Hepatocyte (in vitro differentiated cells): ENCODE measurements at regions not wholly inside any gene's neighbourhood (a gene's known extent, or its start where the extent isn't known, plus 50 kb on each side); places are given as distances from the start of the nearest gene placed in this dataset.
"Not testable (repeated sequence)": the region's sequence is repeated elsewhere in the genome, so short reads cannot be mapped to it uniquely, and the experiment has no call there.

ENCODE experiments used
- DNase-seq: peaks from one replicate; pipeline ENCODE4 v3.0.0-alpha.2; 2016; ENCODE audit warnings: low spot score
- H2AFZ ChIP-seq: fragments of 200-600 bp; sonication (generic); 2 replicates; pipeline ENCODE4 v1.6.0; 2016; ENCODE audit warnings: antibody characterized with exemption, mild to moderate bottlenecking
- H3K27ac ChIP-seq: fragments of 200-600 bp; sonication (generic); 2 replicates; pipeline ENCODE4 v1.5.1; 2016; ENCODE audit warnings: mild to moderate bottlenecking
- H3K27me3 ChIP-seq: fragments of 200-600 bp; sonication (generic); 2 replicates; pipeline ENCODE4 v1.6.1; 2016
- H3K36me3 ChIP-seq: fragments of 200-600 bp; sonication (generic); replicated peaks from 2 replicates; pipeline ENCODE4 v1.5.1; 2016; ENCODE audit warnings: low read depth; ENCODE audit not compliant: insufficient read depth
- H3K4me1 ChIP-seq: fragments of 200-600 bp; sonication (generic); 2 replicates; pipeline ENCODE4 v1.5.1; 2016; ENCODE audit warnings: mild to moderate bottlenecking, moderate library complexity; ENCODE audit not compliant: insufficient read depth
- H3K4me2 ChIP-seq: fragments of 200-600 bp; sonication (generic); 2 replicates; pipeline ENCODE4 v1.6.0; 2016
- H3K4me3 ChIP-seq: fragments of 200-600 bp; sonication (generic); 2 replicates; pipeline ENCODE4 v1.5.1; 2016; ENCODE audit warnings: mild to moderate bottlenecking
- H3K79me2 ChIP-seq: fragments of 200-600 bp; sonication (generic); 2 replicates; pipeline ENCODE4 v1.6.0; 2017; ENCODE audit warnings: mild to moderate bottlenecking
- H3K9me2 ChIP-seq: fragments of 200-600 bp; sonication (generic); replicated peaks from 2 replicates; pipeline ENCODE4 v1.6.0; 2017; ENCODE audit warnings: mild to moderate bottlenecking; ENCODE audit not compliant: insufficient read depth
- H3K9me3 ChIP-seq: fragments of 200-600 bp; sonication (generic); 2 replicates; pipeline ENCODE4 v1.5.1; 2016; ENCODE audit warnings: low read depth, mild to moderate bottlenecking
- H4K20me1 ChIP-seq: fragments of 200-600 bp; sonication (generic); 2 replicates; pipeline ENCODE4 v1.6.0; 2016; ENCODE audit warnings: mild to moderate bottlenecking; ENCODE audit not compliant: insufficient read depth, poor library complexity, severe bottlenecking
- EZH2 ChIP-seq: fragments of 200-600 bp; sonication (generic); IDR thresholded peaks from 2 replicates; pipeline ENCODE4 v1.6.1; 2016; ENCODE audit warnings: antibody characterized with exemption, mild to moderate bottlenecking, borderline replicate concordance
- EZH2phosphoT487 ChIP-seq: fragments of 200-600 bp; sonication (generic); IDR thresholded peaks from one replicate; pipeline ENCODE4 v1.6.1; 2018; ENCODE audit warnings: antibody characterized with exemption, mild to moderate bottlenecking, low read depth, moderate library complexity; ENCODE audit not compliant: unreplicated experiment, severe bottlenecking
- WGBS: methylation state at CpG from one replicate; pipeline ENCODE4 v1.1.6; 2016; ENCODE audit warnings: low lambda C conversion rate; ENCODE audit errors: missing lambda C conversion rate; 5-methylcytosine and 5-hydroxymethylcytosine counted together
- TF ChIP-seq, protein P1 (sequence below): fragments of 200-600 bp; sonication (generic); IDR thresholded peaks from 2 replicates; pipeline ENCODE4 v1.5.1; 2016; ENCODE audit warnings: antibody characterized with exemption, mild to moderate bottlenecking; ENCODE audit not compliant: poor library complexity

DNA sequence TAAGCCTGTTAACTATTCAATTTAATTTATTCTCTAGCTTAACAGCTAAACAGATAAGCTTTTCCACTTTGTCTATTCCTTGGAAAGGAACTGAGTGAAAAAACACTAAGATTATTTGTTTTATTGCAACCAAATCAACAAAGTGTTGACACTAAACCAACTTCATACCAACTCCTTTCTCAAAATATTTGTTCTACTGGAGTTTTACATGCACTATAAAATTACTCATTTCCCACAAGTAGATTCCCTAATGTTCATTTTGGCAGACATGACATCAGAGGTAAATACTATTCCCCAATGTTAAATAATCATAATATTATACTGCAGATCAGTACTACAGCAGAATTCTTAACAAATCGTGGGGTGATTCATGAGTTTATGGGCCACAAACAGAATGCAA is 231.4 kb downstream of the TTC6 start:
- 46% methylated on average over 1 of the region's 1 CpG for WGBS
- H3K4me3 ChIP-seq: no peak overlapping the region
- H3K4me2 ChIP-seq: no peak overlapping the region
- no peaks in the 10 kb centered on the region for H3K36me3 ChIP-seq
- no peaks in the 10 kb centered on the region for H3K79me2 ChIP-seq
- peaks cover 4% of the 10 kb centered on the region for H3K9me3 ChIP-seq
- no peaks in the 10 kb centered on the region for H3K27me3 ChIP-seq
- no peak overlapping the region for H3K27ac ChIP-seq
- no peak overlapping the region for H2AFZ ChIP-seq
- no peaks in the 10 kb centered on the region for H3K9me2 ChIP-seq
- DNase-seq: no peak
- no peaks in the 10 kb centered on the region for H4K20me1 ChIP-seq
- TF ChIP-seq EZH2phosphoT487 (no peak), EZH2 (no peak)
- TF ChIP-seq, protein P1, sequence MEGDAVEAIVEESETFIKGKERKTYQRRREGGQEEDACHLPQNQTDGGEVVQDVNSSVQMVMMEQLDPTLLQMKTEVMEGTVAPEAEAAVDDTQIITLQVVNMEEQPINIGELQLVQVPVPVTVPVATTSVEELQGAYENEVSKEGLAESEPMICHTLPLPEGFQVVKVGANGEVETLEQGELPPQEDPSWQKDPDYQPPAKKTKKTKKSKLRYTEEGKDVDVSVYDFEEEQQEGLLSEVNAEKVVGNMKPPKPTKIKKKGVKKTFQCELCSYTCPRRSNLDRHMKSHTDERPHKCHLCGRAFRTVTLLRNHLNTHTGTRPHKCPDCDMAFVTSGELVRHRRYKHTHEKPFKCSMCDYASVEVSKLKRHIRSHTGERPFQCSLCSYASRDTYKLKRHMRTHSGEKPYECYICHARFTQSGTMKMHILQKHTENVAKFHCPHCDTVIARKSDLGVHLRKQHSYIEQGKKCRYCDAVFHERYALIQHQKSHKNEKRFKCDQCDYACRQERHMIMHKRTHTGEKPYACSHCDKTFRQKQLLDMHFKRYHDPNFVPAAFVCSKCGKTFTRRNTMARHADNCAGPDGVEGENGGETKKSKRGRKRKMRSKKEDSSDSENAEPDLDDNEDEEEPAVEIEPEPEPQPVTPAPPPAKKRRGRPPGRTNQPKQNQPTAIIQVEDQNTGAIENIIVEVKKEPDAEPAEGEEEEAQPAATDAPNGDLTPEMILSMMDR: no peak
- no peaks in the 10 kb centered on the region for H3K4me1 ChIP-seq

DNA sequence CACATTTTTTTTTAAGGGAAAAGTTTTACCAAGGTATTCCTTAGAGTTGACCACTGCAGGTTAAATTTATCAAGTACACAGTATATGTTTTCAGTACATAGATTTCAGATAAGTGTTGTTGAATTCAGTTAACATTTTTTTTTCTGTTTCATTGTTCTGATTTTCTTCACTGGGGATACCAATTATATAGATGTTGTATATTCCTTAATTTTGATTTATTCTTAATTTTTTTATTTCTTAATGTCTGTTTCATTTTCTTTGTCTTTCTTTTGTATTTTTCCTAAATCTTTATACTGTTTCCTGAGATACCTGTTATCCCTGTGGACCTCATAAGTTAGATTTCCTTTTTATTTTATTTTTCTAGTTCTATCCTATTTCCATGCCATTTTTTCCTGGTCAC is 234.8 kb downstream of the TTC6 start:
- Histone ChIP-seq H4K20me1 (no peaks in the 10 kb centered on the region), H3K27ac (no peak overlapping the region), H2AFZ (no peak overlapping the region), H3K4me2 (no peak overlapping the region), H3K9me2 (no peaks in the 10 kb centered on the region), H3K4me1 (no peaks in the 10 kb centered on the region), H3K79me2 (no peaks in the 10 kb centered on the region), H3K27me3 (no peaks in the 10 kb centered on the region), H3K4me3 (no peak overlapping the region), H3K36me3 (no peaks in the 10 kb centered on the region), H3K9me3 (peaks cover 4% of the 10 kb centered on the region)
- no peak for DNase-seq
- TF ChIP-seq EZH2: no peak
- TF ChIP-seq, protein P1: no peak
- TF ChIP-seq EZH2phosphoT487: no peak

DNA sequence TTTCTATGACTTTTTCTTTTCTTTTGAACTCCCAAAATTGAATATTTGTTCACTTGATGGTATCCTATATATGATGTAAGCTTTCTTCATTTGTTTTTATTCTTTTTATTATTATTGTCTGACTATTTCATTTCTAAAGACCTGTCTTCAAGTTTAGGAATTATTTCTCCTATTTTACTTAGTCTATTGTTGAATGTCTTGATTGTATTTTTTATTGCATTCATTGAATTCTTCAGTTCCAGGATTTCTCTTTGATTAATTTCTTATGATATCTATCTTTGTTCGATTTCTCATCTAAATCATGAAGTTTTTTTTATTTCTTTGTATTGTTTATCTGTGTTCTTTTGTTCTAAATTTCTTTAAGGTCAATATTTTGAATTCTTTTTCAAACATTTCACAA is 238.8 kb downstream of the TTC6 start:
- TF ChIP-seq EZH2 (no peak), EZH2phosphoT487 (no peak)
- TF ChIP-seq, protein P1: no peak
- Histone ChIP-seq H2AFZ (no peak overlapping the region), H3K36me3 (no peaks in the 10 kb centered on the region), H3K4me3 (no peak overlapping the region), H3K79me2 (no peaks in the 10 kb centered on the region), H3K9me3 (peaks cover 8% of the 10 kb centered on the region), H3K27me3 (no peaks in the 10 kb centered on the region), H3K9me2 (no peaks in the 10 kb centered on the region), H3K4me1 (no peaks in the 10 kb centered on the region), H3K4me2 (no peak overlapping the region), H4K20me1 (no peaks in the 10 kb centered on the region), H3K27ac (no peak overlapping the region)
- DNase-seq: no peak
- 67% methylated on average over 1 of the region's 1 CpG for WGBS

DNA sequence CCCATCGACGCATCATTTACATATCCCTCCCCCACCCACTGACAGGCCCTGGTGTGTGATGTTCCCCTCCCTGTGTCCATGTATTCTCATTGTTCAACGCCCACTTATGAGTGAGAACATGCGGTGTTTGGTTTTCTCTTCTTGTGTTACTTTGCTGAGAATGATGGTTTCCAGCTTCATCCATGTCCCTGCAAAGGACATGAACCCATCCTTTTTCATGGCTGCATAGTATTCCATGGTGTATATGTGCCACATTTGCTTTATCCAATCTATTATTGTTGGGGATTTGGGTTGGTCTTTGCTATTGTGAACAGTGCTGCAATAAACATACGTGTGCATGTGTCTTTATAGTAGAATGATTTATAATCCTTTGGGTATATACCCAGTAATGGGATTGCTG is 243.3 kb downstream of the TTC6 start:
- H3K9me3 ChIP-seq, H3K9me2 ChIP-seq, H2AFZ ChIP-seq, H3K4me3 ChIP-seq, H3K4me1 ChIP-seq, H3K79me2 ChIP-seq, H3K36me3 ChIP-seq, H3K27me3 ChIP-seq, H4K20me1 ChIP-seq, DNase-seq, H3K4me2 ChIP-seq, H3K27ac ChIP-seq: not testable (repeated sequence)
- WGBS: 80% methylated on average over 5 of the region's 5 CpGs

DNA sequence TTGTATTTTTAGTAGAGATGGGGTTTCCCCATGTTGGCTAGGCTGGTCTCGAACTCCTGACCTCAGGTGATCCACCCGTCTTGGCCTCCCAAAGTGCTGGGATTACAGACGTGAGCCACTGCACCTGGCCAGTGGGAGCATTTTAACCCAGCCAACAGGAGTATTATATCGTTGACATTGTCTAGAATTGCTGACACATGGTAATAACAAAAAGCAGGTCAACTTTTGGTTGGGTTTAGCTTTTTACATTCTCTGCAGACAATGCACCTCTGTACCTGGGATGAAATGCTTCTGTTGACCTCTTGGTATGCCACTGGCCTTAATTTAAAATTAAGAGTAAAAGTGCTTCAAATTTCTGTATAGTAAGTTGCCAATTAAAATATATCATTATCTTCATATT is 245.6 kb downstream of the TTC6 start:
- not testable (repeated sequence) for H3K4me3 ChIP-seq, H3K4me2 ChIP-seq, H3K4me1 ChIP-seq, H3K36me3 ChIP-seq, H4K20me1 ChIP-seq, H2AFZ ChIP-seq, H3K9me2 ChIP-seq, DNase-seq, H3K79me2 ChIP-seq, H3K27ac ChIP-seq, H3K27me3 ChIP-seq, H3K9me3 ChIP-seq
- 92% methylated on average over 4 of the region's 4 CpGs for WGBS
